GM18870 (cell line): ENCODE measurements at regions not wholly inside any gene's neighbourhood (a gene's known extent, or its start where the extent isn't known, plus 50 kb on each side); places are given as distances from the start of the nearest gene placed in this dataset.

Experiments used
- ATAC-seq: cut with Tn5 transposase; IDR thresholded peaks from one replicate; pipeline ENCODE4 v1.9.1; 2021; ENCODE audit warnings: moderate library complexity; ENCODE audit not compliant: unreplicated experiment

- no peak for ATAC-seq
Measured at GRCh38 chr1:25082216-25082899, 149.9 kb downstream of the SYF2 start.

- no peak for ATAC-seq
Measured at GRCh38 chr1:25081496-25081895, 150.8 kb downstream of the SYF2 start.

DNA sequence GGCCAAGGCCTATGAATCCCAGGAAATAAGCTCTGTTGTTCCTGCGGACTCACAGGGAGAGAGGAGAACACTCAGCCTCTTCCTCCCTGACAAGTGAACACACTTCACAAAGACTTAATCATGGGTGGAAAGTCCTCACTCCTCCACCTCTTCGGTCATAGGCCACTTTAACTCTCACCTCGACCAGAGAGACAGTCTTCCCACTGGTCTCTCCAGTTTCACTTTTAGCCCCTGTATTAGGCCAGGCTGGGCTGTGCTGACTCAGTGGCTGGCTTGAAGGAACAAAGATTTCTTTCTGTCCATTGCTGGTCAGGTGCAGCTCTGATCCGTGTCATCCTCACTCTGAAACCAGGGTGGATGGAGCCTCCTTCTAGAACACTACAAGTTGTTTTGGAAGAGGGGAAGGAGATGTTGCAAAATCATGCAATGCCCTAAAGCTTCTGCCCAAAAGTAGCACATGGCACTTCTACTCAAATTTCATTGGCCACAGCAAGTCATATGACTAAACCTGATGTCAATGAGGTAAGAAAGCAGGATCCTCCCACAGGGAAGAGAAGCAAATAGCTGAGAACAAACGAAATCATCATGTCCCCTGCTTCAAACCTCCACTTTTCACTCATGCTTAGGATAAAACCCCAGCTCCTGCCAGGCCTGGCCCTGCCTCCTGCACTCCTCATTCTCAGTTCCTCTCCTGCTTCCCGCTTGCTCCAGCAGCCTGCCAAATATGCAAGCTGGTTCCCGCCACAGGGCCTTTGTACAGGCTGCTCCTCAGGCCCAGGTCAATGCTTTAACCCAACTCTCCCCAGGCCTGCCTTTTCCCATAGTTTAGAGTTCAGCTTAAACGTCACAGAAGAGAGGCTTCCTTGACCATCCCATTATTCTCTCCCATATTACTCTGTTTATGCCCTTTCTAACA lies 150.5 kb upstream of the RUNX3 start:
- ATAC-seq: no peak

DNA sequence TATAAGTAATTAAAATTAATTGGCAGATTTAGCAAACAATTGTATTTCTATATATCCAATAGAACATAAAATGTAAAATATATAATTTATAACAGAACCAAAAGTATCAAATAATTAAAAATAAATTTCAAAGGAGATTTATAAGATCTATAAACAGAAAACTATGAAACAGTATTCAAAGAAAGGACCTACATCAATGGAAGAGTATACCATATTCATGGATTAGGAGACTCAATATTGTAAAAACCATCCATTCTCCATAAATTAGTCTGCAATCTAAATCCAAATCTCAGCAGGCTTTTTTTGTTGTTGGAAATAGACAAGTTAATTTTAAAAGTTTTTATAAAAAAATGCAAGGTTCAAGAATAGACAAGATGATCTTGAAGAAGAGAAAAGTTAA lies 149.0 kb upstream of the RUNX3 start:
- no peak for ATAC-seq

DNA sequence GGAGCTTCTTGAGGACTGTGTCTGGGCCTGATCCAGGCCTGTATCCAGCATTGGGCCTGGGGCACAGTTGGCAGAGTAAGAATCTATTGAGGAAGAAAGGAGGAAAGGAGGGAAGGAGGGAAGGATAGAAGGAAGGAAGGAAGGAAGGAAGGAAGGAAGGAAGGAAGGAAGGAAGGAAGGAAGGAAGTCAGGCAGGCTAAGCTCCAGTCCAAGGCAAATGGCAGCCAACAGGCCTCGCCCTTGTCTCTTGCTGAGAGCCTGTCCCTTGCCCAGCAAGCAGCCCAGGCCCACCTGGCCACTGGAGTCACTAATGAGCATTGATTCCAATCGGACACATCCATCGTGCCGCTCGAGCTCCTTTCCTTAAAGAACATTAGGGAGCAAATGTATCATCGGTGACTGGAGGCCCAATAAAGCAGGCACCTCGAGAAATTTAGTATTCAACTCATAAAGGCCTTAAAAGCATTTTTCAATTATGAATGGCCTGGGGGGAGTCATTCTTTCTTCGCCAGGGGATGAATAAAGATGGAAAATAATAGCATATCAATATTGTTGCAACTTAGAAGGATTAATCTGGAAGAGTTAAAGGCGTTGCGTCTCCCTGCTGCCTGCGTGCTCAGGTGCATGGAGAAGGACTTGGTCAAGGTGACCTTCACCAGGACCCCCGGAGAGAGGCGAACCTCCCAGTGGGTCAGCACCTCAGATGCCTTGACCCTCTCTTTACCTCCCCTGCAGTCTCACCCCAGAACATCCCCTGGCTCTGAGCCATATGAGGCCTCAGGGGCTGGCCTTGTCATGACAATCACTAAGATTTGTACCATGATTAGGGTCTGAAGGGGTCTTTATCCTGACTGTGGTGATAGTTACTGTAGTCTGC lies 144.5 kb upstream of the RUNX3 start:
- ATAC-seq: no peak

DNA sequence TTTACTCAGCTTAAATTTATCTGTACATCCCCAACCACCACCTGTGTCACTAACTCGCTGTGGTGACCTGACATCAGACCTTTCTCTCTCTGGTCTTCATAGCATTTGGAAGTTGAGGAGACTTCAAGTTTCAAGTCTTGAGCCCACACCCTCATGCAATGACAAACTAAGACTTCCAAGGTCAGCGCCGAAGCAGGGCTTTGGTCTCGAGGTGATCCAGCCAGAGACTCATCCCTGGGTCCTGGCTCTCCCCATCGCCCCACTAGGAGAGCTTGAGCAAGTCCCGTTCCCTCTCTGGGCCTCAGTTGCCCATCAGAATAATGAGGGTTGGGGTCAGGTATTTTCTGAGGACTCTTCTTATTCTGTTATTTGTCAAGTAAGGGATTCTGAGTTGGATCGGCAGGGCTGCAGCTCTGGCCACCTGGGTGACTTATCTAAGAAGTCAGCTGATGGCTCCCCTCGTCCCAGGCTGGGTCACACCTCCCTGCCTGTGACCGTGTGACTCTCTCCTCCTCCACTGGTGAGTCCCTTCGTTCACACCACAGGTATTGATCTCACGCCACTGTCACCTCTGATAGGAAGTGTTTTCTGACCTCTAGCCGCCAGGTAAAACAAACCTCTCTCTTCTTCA lies 143.7 kb upstream of the RUNX3 start:
- ATAC-seq: no peak

- ATAC-seq: no peak
Measured at GRCh38 chr1:25072461-25072860, 142.4 kb upstream of the RUNX3 start.

DNA sequence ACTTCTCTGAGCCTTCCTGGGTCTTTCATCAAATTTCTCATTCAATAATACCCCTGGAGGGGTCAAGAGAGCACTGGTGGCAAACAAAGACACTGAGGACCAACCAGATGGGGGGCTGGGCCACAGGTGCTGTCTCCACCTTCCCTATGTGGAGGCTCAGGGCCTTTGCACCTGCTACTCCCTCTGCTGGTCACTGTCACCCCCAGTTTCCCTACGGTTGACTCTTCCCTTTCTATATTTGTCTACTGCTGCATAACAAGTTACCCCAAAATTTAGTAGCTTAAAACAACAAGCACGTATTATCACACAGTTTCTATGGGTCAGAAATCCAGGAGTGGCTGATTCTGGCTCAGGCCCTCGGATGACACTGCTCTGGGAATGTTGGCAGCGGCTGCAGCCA lies 138.8 kb upstream of the RUNX3 start:
- ATAC-seq: no peak

GRCh38 chr1:25068316-25068715 lies 138.2 kb upstream of the RUNX3 start:
- no peak for ATAC-seq

GRCh38 chr1:25067518-25068251 lies 137.6 kb upstream of the RUNX3 start:
- no peak for ATAC-seq

GRCh38 chr1:25066731-25067517 lies 136.8 kb upstream of the RUNX3 start:
- ATAC-seq: no peak

DNA sequence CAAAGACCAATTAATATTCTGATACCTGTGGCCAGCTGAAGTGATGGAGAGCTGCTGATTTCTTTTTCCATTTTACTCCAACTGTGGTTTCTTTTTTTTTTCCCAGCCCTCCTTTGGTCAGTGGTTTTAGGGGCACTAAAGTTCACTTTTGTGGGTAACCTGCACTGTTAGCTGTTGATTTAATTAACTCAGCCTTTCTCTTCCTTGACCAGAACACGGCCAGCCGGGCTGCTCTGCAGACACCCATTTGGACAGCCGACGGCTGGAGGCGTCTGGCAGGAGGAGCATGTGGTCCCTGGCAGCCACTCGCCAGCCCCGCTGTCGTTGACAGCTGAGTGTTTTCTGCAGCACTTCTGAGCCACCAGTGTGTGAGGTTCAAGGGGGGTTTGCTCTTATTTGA lies 136.2 kb upstream of the RUNX3 start:
- no peak for ATAC-seq

DNA sequence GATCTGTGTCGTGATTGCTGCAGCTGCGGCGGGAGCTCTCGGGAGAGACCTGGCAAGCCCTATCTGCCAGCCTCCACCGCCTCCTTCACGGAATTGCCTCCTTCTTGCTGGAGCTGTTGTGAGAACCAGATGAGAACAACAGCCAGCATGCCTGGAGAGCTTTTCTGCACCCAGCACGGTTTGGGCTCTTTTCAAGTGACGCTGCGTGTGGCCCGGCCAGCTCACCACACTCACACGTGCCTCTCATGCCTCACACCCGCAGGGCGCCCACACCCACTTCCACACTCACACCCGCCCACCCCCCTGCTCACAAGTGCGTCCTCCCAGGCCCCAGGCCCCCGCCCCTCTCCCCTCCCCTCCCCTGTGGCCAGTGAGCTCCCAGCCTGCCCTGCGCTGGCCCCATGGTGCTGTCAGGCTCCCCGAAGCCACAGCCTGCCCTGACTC lies 135.7 kb upstream of the RUNX3 start:
- ATAC-seq: no peak

DNA sequence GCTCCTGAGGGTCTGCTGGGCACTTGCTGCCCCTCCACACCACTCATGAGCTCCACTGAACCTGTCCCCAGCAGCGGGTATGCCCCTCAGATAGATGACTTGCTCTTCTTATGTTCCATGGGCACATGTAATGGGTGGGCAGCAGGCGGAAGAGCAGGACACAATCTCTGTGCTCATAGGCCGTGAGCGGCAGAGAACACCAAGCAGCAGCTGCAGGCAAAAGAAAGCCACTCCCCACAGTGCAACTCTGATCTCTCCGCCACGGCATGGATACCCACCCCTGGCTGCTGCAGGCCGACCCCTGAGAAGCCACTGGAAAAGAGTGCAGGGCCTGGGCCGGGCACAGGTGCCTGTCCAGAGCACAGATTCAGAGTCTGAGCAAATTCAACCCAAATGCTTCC lies 135.2 kb upstream of the RUNX3 start:
- ATAC-seq: no peak

DNA sequence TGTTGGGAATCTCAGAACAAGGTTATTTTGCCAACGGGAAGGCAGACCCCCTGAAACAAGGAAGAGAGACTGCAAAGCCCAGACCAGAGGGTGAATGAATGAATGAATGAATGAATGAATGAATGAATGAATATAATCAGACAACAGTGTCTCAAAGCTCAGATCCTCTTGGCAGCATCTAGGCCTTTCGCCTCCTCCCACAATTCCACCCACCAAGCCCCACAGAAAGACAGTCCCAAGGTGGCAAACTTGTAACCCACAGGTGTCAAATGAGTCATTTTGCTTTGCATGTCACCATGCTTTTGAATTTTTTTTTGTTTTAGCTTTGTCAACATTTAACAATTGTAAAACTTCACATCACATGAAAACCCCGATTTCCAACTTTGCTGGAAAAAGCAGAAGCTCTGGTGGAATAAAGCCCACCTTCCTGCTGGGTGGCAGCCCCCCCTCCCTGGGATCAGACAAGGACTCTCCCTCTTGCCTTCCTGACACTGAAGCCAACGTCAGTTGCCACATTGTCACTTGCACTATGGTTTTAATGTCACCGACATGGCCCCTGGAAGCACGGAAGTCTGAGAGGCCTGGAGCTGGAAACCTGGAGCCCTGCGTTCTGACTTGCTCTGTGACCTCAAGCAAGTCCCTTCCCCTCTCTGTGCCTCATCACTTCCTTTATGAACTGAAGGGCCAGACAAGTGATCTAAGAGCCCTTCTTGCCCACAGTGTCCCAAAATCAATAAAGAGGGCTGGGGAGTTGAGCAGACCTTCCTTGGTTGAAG lies 134.6 kb upstream of the RUNX3 start:
- no peak for ATAC-seq

DNA sequence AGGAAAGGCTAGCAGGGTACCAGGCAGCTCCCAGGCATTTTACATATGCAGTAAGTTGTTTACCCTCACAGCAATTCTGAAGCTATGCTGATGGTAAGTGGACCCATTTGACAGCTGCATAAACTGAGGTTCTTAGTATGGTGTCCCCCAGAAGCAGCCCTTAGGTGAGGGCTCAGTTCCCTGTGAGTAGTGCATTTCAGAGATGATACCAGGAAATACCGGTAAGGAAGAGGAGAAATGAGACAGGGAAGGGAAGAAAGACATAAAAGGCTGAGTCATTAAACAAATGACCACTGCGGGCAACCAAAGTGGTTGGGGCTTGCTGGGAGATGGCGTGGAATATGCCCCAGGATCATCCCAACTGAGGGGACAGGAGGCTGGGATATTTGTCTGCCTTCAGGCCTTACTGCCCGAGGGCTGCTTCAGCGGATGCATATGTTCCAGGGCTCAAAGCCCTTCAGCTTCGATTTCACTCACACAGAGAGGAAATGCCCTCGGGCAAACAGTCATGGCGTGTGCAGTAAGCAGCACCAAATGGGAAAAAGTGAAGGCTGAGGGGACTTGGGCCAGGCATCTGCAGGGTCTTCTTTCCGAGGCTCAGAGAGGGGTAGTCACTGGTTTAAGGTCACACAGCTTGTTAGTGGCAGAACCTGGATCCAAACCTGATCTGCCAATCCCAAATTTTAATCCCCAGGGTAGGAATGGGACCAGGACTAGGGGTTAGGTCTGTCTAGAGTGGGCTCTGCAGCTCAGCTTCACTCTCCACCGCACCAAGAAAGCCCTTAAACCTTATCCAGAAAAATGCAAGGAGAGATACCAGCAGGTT lies 133.7 kb upstream of the RUNX3 start:
- no peak for ATAC-seq

DNA sequence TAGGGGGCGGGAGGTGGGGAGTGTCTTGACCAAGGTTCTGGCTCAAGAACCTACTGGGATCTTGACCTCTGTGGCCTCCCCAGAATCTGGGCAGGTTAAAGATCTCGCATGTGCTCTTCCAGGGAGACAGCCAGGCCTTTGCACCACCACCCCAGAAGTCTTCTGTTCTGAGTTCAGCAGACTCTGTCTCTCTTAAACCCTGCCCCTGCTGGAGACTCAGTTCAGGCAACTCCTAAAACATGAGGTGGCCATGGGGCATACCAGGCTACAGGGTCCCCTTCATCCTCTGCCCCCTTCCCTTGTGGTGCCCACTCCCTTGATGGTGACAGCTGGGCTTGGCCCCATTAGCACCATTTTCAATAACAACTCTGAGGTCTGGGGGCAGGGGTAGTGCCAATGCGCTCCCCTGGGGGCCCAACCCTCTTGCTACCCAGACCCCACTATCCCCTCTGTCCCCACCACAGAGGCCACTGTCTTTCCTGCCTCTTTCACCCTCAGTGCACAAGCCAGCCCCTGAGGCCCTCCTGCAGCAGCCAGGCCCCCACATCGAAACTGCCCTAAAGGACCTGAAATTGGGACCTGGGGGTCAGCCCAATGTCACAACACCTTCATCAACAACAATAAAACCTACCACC lies 132.7 kb upstream of the RUNX3 start:
- no peak for ATAC-seq
